GM19372 (cell line): ENCODE measurements at regions not wholly inside any gene's neighbourhood (a gene's known extent, or its start where the extent isn't known, plus 50 kb on each side); places are given as distances from the start of the nearest gene placed in this dataset.

Source experiments
- ATAC-seq: cut with Tn5 transposase; IDR thresholded peaks from one replicate; pipeline ENCODE4 v1.9.1; 2021; ENCODE audit warnings: mild to moderate bottlenecking, low read depth, moderate library complexity; ENCODE audit not compliant: unreplicated experiment

DNA sequence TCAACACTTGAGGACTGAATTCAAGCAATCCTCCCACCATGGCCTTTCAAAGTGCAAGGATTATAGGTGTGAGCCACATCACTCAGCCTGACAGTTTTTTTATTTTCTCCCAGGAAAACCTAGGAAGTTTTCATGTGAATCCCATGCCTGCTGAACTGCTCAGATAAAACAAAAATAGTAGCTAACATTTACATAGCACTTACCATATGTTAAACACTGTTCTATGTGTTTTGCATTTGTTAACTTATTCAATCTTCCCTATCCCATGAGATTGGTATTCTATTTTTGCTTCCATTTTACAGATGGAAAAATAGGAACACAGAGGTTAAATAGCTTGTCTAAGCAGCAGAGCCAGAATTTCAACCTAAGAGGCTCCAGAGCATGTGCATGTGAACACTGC, 157.4 kb upstream of the KCTD1 start:
- ATAC-seq = no peak

DNA sequence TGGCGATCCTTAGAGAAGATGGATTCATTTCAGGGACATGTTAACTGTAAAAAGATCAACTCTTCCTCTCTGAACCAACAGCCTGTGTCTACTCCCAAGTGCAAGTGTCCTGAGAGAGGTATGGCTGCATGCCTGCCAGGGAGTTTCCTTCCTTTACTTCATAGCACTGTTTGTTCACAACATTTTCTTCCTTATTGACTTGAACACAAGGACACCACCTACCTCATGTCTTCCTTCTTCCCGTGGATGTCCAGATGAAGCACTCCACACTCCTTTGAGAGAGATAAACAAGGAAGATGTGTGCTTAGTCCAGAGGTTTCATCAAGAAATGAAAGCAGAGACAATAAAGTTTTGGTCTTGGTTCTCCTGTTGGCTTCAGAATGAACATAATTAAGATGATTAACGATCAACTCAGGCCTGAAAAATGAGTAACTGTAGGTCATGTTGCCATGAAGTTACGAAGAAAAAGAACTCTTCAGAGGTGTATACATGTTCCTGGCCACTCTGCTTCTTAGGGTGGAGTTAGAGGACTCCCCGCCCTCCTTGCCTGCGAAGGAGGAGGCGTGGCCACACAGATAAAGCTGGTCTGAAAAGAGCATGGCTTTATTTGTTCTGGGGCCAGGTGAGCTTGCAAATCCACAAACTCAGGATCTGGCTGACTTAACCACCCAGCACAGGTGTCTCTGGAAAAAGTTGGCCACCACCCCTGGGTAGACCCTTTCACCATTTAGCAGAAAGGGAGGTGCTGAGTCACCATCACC, 155.0 kb upstream of the KCTD1 start:
- ATAC-seq = no peak

DNA sequence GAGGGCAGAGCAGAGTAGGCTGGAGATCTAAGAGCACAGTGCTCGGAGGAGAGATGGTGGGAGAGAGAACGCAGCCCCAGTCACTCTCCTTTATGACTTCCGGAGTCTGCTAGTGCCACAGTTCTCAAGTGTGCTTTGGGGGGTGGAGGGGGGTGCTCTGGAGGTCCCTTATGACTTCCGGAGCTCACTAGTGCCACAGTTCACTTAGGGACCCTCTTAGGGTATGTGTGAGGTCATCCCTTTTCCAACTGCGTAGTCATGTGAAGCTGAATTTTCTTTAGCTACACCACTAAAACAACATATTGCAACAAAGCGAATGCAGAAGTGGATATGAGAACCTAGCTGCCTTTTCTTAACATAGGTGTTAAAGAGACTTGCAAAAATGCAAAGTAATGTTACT, 153.7 kb upstream of the KCTD1 start:
- ATAC-seq = no peak

- no peak for ATAC-seq
Observed at GRCh38 chr18:26700728-26701127, 152.4 kb upstream of the KCTD1 start.

DNA sequence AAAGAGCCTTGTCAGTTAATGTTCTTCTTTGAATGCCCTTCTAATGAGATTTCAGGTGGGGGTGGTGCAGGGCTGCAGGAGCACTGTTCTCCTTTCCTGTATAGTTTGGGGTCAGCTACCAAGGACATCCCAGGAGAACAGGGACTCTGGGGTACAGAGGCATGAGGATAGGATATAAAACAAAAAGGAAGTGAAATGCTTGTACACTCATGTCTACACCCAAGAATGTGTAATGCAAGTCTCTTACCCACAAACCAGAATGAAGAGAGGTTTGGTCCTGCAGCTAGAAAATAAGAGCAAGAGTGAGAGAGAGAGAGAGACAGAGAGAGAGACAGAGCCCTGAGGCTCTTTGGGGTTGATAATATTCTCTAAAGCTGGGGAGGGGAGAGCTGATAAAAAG, 151.8 kb upstream of the KCTD1 start:
- no peak for ATAC-seq

DNA sequence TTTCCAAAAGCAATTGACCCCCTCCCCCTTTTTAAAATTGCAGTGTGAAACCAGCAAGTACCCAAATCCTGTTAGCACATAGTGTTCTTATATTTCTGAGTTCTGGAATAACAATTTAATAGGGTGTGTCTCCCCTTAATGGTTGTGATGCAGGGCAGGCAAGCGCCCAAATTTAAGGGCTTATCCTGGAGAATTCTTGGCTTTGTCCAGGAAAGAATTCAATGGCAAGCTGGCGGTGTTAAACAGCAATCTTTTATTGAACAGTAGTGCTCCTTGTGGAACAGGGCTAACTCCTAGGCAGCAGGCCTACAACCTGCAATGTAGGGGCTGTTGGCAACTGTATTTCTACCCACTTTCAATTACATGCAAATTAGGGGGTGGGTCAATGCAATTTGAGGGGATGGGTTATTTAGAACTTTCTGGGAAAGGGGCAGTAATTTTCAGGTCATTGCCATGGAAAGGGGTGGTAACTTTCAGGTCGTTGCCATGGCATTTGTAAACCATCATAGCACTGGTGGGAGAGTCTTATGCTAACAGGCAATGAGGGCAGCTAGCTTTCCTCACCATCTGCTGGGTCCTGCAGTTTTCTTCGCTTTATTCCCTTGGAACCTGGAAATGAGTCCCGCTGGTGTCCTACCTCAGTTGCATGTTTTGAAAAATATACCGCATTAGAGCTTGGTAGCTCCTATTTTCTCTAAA, 149.0 kb upstream of the KCTD1 start:
- no peak for ATAC-seq

- no peak for ATAC-seq
Observed at GRCh38 chr18:26696786-26697185, 148.4 kb upstream of the KCTD1 start.

DNA sequence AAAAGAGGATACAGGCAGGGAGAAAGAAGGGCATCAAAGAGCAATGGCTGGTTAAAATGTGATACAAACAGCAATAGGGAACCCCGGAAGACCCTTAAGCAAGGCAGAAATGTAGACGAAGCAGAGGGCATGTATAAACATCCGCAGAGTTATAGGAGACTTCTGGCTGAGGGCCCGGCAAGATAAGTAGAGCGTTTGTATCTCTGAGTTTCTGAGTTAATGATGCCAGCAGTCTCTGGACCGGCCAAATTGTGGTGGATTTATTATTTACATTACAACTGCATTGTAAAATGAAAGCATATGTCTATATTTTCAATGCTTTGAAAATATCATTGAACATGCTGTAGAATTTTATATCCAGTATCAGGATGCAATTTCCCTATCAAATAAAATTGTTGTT, 148.0 kb upstream of the KCTD1 start:
- ATAC-seq = no peak

DNA sequence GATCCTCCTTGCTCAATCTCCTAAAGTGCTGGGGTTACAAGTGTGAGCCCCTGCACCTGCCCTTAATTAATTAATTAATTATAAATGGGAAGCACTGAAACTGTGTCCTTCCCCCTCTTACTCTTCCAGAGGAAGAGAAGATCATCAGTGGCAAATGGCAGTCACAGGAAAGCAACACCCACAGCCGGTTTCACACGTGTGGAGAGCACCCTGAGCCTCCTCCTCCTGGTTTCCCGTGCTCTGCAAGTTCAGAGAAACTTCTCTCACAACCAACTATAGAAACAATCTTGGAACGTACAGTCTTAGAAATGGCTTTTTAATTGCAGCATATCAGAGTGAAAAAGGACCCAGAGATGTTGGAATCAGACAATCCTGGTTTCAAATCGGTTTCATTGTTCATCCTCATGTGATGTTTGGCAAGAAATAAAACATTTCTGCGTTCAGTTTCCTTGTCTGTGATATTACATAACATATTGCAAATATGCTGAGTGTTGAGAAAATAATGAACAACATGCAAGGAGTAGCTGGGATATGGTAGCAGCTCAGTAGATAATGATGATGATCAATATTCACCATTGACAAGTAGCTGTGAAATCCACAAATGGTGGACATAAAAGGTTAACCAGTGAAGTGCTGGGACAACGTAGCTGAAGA, 141.0 kb upstream of the KCTD1 start:
- no peak for ATAC-seq

GRCh38 chr18:26686532-26686931, 138.2 kb upstream of the KCTD1 start:
- no peak for ATAC-seq

- ATAC-seq = no peak
Observed at GRCh38 chr18:26685438-26686157, 137.2 kb upstream of the KCTD1 start.

- no peak for ATAC-seq
Observed at GRCh38 chr18:26677957-26678356, 129.6 kb upstream of the KCTD1 start.

DNA sequence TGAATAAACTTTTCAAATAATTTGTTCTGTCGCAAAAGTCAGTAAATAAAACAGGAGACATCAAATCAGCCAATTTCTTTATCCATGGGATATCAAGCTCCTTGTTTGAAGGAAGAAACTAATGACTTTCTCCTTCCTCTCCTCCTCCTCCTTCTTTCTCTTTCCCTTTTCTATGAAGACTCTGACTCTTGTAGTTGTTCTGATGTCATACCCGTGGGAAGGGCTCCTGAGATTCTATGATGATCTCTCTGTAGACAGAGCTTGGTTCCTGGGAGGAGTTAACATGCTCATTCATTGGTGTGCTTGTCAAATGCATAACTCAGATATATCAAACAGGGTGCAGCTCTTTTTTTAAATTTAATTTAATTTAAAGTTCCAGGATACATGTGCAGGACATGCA, 118.7 kb upstream of the KCTD1 start:
- no peak for ATAC-seq

- ATAC-seq = no peak
Observed at GRCh38 chr18:26662996-26663395, 114.6 kb upstream of the KCTD1 start.

DNA sequence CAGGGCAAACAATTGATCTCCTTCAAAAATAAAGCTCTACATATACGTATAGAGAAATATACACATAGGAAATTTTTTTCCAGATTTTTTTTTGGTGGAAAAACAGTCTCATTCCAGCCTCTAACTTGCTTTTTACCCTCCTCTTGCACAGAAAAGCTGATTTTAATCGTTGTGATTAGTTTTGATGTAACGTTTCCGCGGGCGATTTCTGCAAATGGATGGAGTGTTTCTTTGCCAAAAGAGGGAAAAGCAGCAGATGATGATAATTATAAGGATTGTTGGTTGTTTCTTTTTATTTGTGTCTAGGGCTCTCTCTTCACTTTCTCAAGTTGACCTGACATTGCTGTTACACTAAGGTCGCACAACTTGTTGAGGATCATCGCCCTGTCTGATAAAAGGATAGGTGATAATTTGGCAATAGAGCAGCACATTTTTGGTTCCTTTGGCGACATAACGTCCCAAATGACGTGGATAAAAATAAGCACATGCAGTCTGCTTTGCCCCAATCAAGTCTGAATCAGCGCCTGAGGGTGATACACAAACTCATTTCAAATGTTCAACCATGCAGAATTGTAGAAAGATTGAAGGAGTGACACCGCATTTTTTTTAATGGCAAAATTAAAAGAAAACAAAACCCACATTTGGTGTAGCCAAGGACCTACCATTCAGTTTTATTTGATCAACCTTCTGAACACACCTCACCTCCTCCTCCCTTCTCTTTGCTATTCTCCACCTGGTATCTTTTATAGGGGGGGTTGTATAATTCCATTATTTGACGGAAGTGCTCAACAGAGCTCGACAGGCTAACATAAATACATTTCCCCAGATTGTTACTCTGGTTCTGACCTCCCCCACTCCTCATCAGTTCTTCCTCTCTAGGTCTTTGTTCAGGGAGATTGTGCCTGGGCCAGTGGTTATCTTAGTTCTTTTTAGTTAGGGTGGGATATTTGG, 109.6 kb upstream of the KCTD1 start:
- ATAC-seq = no peak

GRCh38 chr18:26656944-26657536, 108.7 kb upstream of the KCTD1 start:
- ATAC-seq = peak; percentile 63

DNA sequence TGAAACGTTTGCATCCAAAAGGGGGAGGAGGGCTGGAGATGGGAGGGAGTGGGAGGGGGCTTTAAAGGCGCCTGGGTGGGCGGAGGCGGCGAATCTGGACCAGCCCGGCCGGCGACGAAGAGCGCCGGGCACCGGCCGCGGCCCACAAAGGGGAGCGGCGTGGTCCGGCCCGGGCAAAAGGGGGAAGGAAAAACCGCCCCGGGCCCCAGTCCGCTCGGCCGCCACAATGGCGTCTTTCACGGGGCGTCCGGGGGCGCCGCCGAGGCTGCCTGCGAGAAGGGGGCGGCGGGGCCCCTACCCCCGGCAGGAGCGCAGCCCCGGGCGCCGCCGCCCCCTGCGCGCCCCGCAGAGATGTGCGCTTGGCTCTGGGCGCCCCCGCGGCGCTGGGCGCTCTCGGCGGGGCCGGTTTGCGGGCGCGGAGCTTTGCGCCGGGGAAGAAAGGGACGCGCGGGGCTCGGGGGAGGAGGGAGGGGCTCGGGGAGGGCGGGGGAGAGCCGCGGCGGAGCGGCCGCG, 108.1 kb upstream of the KCTD1 start:
- ATAC-seq = peak; percentile 40

DNA sequence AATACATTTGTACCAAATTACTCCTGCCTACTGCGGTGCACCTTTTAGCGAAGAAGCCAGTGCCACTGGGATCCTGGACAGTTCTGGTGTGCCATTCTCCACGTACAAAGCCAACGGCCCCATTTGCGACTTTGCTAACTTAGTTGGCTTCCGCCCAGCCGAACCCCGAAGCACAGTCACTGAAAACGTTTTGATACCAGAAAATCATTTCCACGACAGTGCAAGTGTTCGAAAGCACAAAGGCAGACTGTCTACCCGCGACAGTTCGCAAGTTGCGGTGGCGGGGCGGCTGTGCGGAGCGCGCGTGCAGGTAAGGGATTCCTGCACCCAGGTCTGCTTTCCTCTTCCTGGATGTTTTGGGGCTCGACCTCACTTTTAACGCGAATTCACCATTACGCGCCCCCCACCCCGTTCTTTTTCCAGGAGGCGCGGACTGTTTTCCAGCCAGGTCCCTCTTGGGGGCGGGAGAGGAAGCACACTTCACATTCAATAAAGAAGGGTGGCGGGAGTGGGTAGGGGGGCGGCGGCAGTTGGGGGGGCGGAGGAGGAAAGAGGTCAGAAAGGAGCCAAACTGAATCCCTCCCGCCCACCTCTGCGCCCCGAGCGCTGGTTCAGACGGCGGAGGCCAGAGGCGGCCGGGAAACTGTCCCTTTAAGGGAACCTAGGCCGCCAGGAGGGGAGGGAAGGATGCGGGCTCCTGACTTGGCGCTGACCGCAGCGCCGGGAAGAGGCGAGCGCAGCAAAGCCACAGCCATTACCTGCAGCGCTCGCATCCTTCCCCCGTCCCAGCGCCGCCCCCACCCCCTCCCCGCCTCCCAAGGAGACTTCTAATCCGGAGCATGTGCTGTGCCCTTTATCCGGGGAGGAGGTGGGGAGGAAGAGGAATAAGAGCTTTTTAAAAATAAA, 107.4 kb upstream of the KCTD1 start:
- peak; percentile 6 for ATAC-seq
